PC-3 (cell line): ENCODE measurements at regions not wholly inside any gene's neighbourhood (a gene's known extent, or its start where the extent isn't known, plus 50 kb on each side); places are given as distances from the start of the nearest gene placed in this dataset.
A peak's percentile ranks its signal among the peaks of the same experiment; 100 is the strongest.

Source experiments
- ATAC-seq: fragments of 200-7000 bp; cut with Tn5 transposase; 2 replicates; pipeline ENCODE4 v1.9.1; 2020; ENCODE audit warnings: mild to moderate bottlenecking, moderate library complexity
- BruUV-seq: library from RNA; stranded (reverse); fragments of 400-500 nt; replicated peaks from 2 replicates; lab custom pipeline; 2021; lab: Mats Ljungman, UMichigan
- CTCF ChIA-PET: fragments of 300-600 bp; sonication (Branson Sonifier 250); formaldehyde crosslinking; loops from one replicate; lab custom pipeline; 2022; ENCODE audit warnings: antibody characterized with exemption; lab: Charles Lee
- POLR2A ChIA-PET: fragments of 300-600 bp; sonication (Branson Sonifier 250); formaldehyde crosslinking; loops from one replicate; lab custom pipeline; 2022; ENCODE audit warnings: antibody characterized with exemption; ENCODE audit not compliant: unreplicated experiment; lab: Charles Lee
- DNase-seq: peaks from one replicate; pipeline ENCODE4 v3.0.0-alpha.2; 2015
- H2AFZ ChIP-seq: fragments of 300-600 bp; sonication (generic); 2 replicates; pipeline ENCODE4 v1.6.0; 2016; ENCODE audit warnings: antibody characterized with exemption, low read length
- H3F3A ChIP-seq: fragments of 300-600 bp; sonication (generic); one replicate; pipeline ENCODE4 v1.6.0; 2017; ENCODE audit warnings: antibody characterized with exemption, low read length, control low read depth, mild to moderate bottlenecking; ENCODE audit not compliant: unreplicated experiment
- H3K27ac ChIP-seq: fragments of 300-600 bp; sonication (generic); 2 replicates; pipeline ENCODE4 v1.5.1; 2016; ENCODE audit warnings: mild to moderate bottlenecking, low read length
- H3K27me3 ChIP-seq: fragments of 300-600 bp; sonication (generic); 2 replicates; pipeline ENCODE4 v1.6.1; 2016; ENCODE audit warnings: low read length, mixed read lengths
- H3K36me3 ChIP-seq: fragments of 300-600 bp; sonication (generic); 2 replicates; pipeline ENCODE4 v1.6.1; 2016; ENCODE audit warnings: low read depth, mixed run types, low read length, mixed read lengths
- H3K4me1 ChIP-seq: fragments of 300-600 bp; sonication (generic); 2 replicates; pipeline ENCODE4 v1.5.1; 2016; ENCODE audit warnings: low read length; ENCODE audit not compliant: insufficient read depth
- H3K4me2 ChIP-seq: fragments of 300-600 bp; sonication (generic); 2 replicates; pipeline ENCODE4 v1.6.0; 2016; ENCODE audit warnings: low read length
- H3K4me3 ChIP-seq: fragments of 300-600 bp; sonication (generic); 2 replicates; pipeline ENCODE4 v1.5.1; 2016; ENCODE audit warnings: mild to moderate bottlenecking, low read length, mixed read lengths
- H3K79me2 ChIP-seq: fragments of 300-600 bp; sonication (generic); 2 replicates; pipeline ENCODE4 v1.6.1; 2017; ENCODE audit warnings: low read length, mixed read lengths
- H3K9ac ChIP-seq: fragments of 300-600 bp; sonication (generic); 2 replicates; pipeline ENCODE4 v1.6.0; 2016; ENCODE audit warnings: mild to moderate bottlenecking, low read length
- H3K9me2 ChIP-seq: fragments of 300-600 bp; sonication (generic); replicated peaks from 2 replicates; pipeline ENCODE4 v1.6.1; 2016; ENCODE audit warnings: mixed run types, low read length, mixed read lengths
- H3K9me3 ChIP-seq: fragments of 300-600 bp; sonication (generic); 2 replicates; pipeline ENCODE4 v1.6.1; 2016; ENCODE audit warnings: low read length, mixed read lengths
- H4K20me1 ChIP-seq: fragments of 300-600 bp; sonication (generic); 2 replicates; pipeline ENCODE4 v1.6.1; 2016; ENCODE audit warnings: low read length, mixed read lengths
- EZH2 ChIP-seq: fragments of 300-600 bp; sonication (generic); IDR thresholded peaks from one replicate; pipeline ENCODE4 v1.6.1; 2017; ENCODE audit warnings: antibody characterized with exemption, mild to moderate bottlenecking, low read length; ENCODE audit not compliant: unreplicated experiment
- EZH2phosphoT487 ChIP-seq: fragments of 300-600 bp; sonication (generic); IDR thresholded peaks from 2 replicates; pipeline ENCODE4 v1.6.1; 2018; ENCODE audit warnings: mild to moderate bottlenecking, antibody characterized with exemption, low read length, borderline replicate concordance
- intact Hi-C: fragments of 100-400 bp; cut with micrococcal nuclease; formaldehyde crosslinking; loops from 2 replicates; pipeline ENCODE4 v1.9.0; 2023
- TF ChIP-seq, protein P1 (sequence below): fragments of 300-600 bp; sonication (generic); conservative IDR thresholded peaks from 2 replicates; pipeline ENCODE4 v1.5.1; 2017; ENCODE audit warnings: antibody characterized with exemption, low read depth, mild to moderate bottlenecking, low read length

DNA sequence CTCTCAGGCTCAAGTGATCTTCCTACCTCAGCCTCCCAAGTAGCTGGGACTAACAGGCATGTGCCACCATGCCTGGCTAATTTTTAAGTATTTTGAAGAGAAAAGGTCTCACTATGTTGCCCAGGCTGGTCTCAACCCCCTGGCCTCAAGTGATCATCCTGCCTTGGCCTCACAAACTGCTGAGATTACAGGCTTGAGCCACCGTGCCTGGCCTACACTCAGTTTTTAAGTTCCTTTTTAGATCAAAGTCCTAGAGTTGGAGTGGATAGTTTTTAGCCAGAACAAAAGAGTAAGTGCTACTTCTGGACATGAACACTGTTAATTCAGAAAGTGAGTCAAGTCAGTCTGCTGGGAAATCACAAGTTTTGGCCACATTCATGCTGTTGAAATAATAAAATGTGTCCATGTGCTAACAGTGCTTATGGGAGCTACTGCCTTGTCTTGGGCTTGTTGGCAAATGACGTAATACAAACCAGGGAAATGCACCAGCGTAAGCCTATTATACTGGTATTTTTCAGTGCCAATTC is 84.2 kb downstream of the NDUFS5 start:
- Histone ChIP-seq H3K9ac (no peak overlapping the region), H3K4me3 (no peak overlapping the region), H3F3A (no peaks in the 10 kb centered on the region), H2AFZ (no peak overlapping the region), H3K36me3 (no peaks in the 10 kb centered on the region), H3K27ac (no peak overlapping the region), H3K4me1 (peaks cover 41% of the 10 kb centered on the region), H3K9me2 (no peaks in the 10 kb centered on the region), H3K9me3 (no peaks in the 10 kb centered on the region), H3K4me2 (0 out of 2 replicates have a peak overlapping the region, but pooled peaks have one; percentile 18), H3K79me2 (peaks cover 95% of the 10 kb centered on the region), H4K20me1 (peaks cover 45% of the 10 kb centered on the region; the same call in 1 of the 2 replicates), H3K27me3 (no peaks in the 10 kb centered on the region)
- DNase-seq (no peak), ATAC-seq (no peak)
- no TSS peak for BruUV-seq
- intact Hi-C loops, result no loop called here
- TF ChIP-seq EZH2phosphoT487, result no peak
- TF ChIP-seq, protein P1, sequence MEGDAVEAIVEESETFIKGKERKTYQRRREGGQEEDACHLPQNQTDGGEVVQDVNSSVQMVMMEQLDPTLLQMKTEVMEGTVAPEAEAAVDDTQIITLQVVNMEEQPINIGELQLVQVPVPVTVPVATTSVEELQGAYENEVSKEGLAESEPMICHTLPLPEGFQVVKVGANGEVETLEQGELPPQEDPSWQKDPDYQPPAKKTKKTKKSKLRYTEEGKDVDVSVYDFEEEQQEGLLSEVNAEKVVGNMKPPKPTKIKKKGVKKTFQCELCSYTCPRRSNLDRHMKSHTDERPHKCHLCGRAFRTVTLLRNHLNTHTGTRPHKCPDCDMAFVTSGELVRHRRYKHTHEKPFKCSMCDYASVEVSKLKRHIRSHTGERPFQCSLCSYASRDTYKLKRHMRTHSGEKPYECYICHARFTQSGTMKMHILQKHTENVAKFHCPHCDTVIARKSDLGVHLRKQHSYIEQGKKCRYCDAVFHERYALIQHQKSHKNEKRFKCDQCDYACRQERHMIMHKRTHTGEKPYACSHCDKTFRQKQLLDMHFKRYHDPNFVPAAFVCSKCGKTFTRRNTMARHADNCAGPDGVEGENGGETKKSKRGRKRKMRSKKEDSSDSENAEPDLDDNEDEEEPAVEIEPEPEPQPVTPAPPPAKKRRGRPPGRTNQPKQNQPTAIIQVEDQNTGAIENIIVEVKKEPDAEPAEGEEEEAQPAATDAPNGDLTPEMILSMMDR, result no peak
- CTCF ChIA-PET, result no interaction called here
- POLR2A ChIA-PET, result interaction anchor here (0.6 to 0.7 kb wide), 2 partner anchors 23 to 157 kb away, joined by 3 to 9 read pairs; no protein-coding TSS in a partner anchor

DNA sequence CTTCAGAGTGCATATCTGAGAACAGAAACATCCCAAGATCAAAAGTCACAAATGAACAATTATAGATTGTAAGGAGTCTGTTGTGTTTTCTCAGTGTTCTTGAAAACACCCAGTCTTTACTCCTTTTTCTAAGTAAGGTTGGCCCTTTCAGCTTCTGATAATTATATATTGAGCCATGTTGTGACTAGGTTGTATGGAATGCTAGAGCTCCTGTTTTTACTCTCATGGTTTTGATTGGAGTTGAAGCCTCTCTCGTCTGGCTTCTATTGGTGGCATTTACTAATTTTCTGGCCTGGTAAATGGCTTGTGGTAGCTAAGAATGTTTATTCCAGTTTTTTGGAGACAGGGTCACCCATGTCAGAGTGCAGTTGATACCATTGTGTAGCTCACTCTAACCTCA is 84.7 kb downstream of the NDUFS5 start:
- POLR2A ChIA-PET, result interaction anchor here (0.6 kb wide), 1 partner anchor 22 kb away, joined by 3 read pairs; no protein-coding TSS in a partner anchor
- intact Hi-C loops, result no loop called here
- peaks cover 46% of the 10 kb centered on the region for H3K4me1 ChIP-seq
- no peak overlapping the region for H2AFZ ChIP-seq
- H3K27ac ChIP-seq, result no peak overlapping the region
- CTCF ChIA-PET, result no interaction called here
- no peak overlapping the region for H3K4me3 ChIP-seq
- ATAC-seq (no peak), DNase-seq (peak; percentile 46)
- H3K9ac ChIP-seq, result no peak overlapping the region
- peaks cover 50% of the 10 kb centered on the region; the same call in 1 of the 2 replicates for H4K20me1 ChIP-seq
- no peaks in the 10 kb centered on the region for H3F3A ChIP-seq
- TF ChIP-seq, protein P1, result no peak
- TF ChIP-seq EZH2phosphoT487, result no peak
- no peaks in the 10 kb centered on the region for H3K36me3 ChIP-seq
- H3K4me2 ChIP-seq, result 0 out of 2 replicates have a peak overlapping the region, but pooled peaks have one; percentile 18
- H3K9me3 ChIP-seq, result no peaks in the 10 kb centered on the region
- no peaks in the 10 kb centered on the region for H3K9me2 ChIP-seq
- peaks cover 95% of the 10 kb centered on the region for H3K79me2 ChIP-seq
- no peaks in the 10 kb centered on the region for H3K27me3 ChIP-seq
- no TSS peak for BruUV-seq

DNA sequence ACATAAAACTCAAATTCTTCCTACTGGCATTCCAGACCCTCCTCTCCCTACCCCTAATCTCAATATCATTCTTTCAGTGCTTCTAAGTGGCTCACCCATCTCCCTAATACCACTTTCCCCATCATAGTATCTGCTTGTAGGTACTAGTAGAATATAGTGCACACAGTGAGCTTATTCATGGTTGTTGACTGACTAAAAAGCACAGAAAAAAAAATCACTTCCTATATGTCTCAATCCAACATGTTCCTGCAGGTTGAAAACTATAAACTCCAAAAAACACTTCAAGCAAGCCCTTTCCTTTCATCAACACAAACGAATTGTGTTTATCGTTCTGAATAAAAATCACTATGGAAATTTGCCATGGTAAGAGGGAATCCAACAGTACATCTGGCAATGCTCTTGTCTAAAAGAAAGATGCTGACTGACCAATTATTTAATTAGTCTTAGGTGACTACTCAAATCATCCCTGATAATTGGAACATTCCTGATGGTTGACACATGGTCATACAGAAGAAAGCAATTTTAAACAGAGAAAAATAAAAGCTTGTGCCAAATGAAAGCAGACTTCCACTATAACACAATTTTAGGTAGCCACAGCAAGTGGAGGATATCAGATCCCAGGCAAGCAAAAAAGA is 87.1 kb downstream of the NDUFS5 start:
- BruUV-seq, result no TSS peak

More for the DNA sequence above, 87.1 kb downstream of the NDUFS5 start:
- no peaks in the 10 kb centered on the region for H3K9me2 ChIP-seq
- TF ChIP-seq, protein P1, result no peak
- TF ChIP-seq EZH2, result no peak
- TF ChIP-seq EZH2phosphoT487, result no peak
- no peaks in the 10 kb centered on the region for H3K36me3 ChIP-seq
- CTCF ChIA-PET, result no interaction called here
- H3K9me3 ChIP-seq, result no peaks in the 10 kb centered on the region
- no peak for ATAC-seq
- DNase-seq, result no peak
- POLR2A ChIA-PET, result no interaction called here
- no peak overlapping the region for H3K4me2 ChIP-seq
- H4K20me1 ChIP-seq, result peaks cover 56% of the 10 kb centered on the region
- H3K4me1 ChIP-seq, result peaks cover 54% of the 10 kb centered on the region
- no peaks in the 10 kb centered on the region for H3K27me3 ChIP-seq
- intact Hi-C loops, result no loop called here
- H3F3A ChIP-seq, result no peaks in the 10 kb centered on the region
- no peak overlapping the region for H3K27ac ChIP-seq
- no peak overlapping the region for H3K4me3 ChIP-seq
- no peak overlapping the region for H2AFZ ChIP-seq
- H3K9ac ChIP-seq, result no peak overlapping the region
- H3K79me2 ChIP-seq, result peaks cover 95% of the 10 kb centered on the region
